HCT116 (cell line): ENCODE measurements at regions not wholly inside any gene's neighbourhood (a gene's known extent, or its start where the extent isn't known, plus 50 kb on each side); places are given as distances from the start of the nearest gene placed in this dataset.

Source experiments
- CBX3 ChIP-seq: IDR thresholded peaks from 2 replicates; pipeline ENCODE4 v1.6.1; 2012; ENCODE audit warnings: low read depth
- EZH2 ChIP-seq: fragments of 200-600 bp; sonication (generic); IDR thresholded peaks from 2 replicates; pipeline ENCODE4 v1.6.1; 2017; ENCODE audit warnings: antibody characterized with exemption, mixed run types
- JUND ChIP-seq: IDR thresholded peaks from 2 replicates; pipeline ENCODE4 v1.6.1; 2012
- POLR2A ChIP-seq: IDR thresholded peaks from 2 replicates; pipeline ENCODE4 v1.7.0; 2011; ENCODE audit warnings: borderline replicate concordance; ENCODE audit not compliant: insufficient read depth, insufficient read length; ENCODE audit errors: extremely low read depth
- POLR2AphosphoS5 ChIP-seq: IDR thresholded peaks from 2 replicates; pipeline ENCODE4 v1.6.1; 2011; ENCODE audit warnings: mild to moderate bottlenecking, low read depth, low read length, moderate library complexity
- SRF ChIP-seq: IDR thresholded peaks from 2 replicates; pipeline ENCODE4 v1.6.1; 2012; ENCODE audit warnings: low read depth
- TCF7L2 ChIP-seq: IDR thresholded peaks from 2 replicates; pipeline ENCODE4 v1.7.0; 2011; ENCODE audit warnings: borderline replicate concordance, inconsistent platforms; ENCODE audit not compliant: insufficient read depth, insufficient read length; ENCODE audit errors: extremely low read depth
- TF ChIP-seq, protein P1 (sequence below), 3 experiments: fragments of 200-600 bp in 1 of 3; sonication (generic) in 1 of 3; IDR thresholded peaks in 2 of 3; conservative IDR thresholded peaks in 1 of 3; 2 replicates each; pipeline ENCODE4 v1.5.1; 2012 to 2017; ENCODE audit warnings: low read depth in 2 of 3, low read length in 2 of 3, antibody characterized with exemption in 1 of 3, borderline replicate concordance in 1 of 3, control low read depth in 1 of 3, mild to moderate bottlenecking in 1 of 3, mixed read lengths in 1 of 3, mixed run types in 1 of 3, moderate library complexity in 1 of 3; ENCODE audit not compliant: insufficient read depth in 1 of 3
- TF ChIP-seq, protein P2 (sequence below): IDR thresholded peaks from 2 replicates; pipeline ENCODE4 v1.6.1; 2012; ENCODE audit warnings: low read depth
- TF ChIP-seq, protein P3 (sequence below): IDR thresholded peaks from 2 replicates; pipeline ENCODE4 v1.6.1; 2012

DNA sequence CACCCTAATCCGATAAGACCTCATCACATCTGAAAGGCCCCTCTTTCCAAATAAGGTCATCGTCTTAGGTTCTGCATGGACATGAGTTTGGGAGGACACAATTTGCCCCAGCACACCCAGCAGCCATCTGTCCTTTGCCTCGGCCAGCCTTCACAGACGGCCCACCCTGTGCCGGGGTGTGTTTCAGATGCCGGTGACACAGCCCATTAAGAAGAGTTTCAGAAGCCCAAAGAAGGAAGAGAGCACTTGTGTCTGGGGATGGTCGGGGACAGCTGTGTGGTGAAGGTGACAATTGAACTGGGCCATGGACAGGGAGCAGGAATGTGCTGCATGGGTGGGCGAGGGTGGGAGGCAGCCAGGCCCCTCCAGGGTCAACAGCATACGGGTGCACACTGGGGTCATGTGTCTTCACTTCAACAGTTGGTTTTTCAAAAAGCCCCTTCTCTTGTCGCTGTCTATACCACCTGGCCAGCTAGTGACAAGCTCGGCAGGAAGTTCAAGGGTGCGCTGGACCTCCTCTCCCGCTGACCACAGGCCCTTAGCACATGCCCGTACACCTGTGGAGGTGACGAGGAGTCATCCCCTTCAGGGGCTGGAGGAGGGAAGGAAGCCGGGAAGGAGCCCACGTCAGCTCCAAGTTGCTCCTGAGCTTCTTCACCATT is 183.1 kb downstream of the C16orf95 start:
- TF ChIP-seq SRF (no peak), POLR2AphosphoS5 (no peak), EZH2 (no peak), CBX3 (no peak), POLR2A (no peak), JUND (no peak), TCF7L2 (no peak)
- TF ChIP-seq, protein P1, sequence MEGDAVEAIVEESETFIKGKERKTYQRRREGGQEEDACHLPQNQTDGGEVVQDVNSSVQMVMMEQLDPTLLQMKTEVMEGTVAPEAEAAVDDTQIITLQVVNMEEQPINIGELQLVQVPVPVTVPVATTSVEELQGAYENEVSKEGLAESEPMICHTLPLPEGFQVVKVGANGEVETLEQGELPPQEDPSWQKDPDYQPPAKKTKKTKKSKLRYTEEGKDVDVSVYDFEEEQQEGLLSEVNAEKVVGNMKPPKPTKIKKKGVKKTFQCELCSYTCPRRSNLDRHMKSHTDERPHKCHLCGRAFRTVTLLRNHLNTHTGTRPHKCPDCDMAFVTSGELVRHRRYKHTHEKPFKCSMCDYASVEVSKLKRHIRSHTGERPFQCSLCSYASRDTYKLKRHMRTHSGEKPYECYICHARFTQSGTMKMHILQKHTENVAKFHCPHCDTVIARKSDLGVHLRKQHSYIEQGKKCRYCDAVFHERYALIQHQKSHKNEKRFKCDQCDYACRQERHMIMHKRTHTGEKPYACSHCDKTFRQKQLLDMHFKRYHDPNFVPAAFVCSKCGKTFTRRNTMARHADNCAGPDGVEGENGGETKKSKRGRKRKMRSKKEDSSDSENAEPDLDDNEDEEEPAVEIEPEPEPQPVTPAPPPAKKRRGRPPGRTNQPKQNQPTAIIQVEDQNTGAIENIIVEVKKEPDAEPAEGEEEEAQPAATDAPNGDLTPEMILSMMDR (IDR thresholded peaks at IDR 0.05 in 2 of 3, conservative IDR thresholded peaks at IDR 0.05 in 1 of 3; ENCODE audit: borderline replicate concordance in 1 of 3, insufficient read depth in 1 of 3, low read depth in 2 of 3, low read length in 2 of 3) = no peak
- TF ChIP-seq, protein P2, sequence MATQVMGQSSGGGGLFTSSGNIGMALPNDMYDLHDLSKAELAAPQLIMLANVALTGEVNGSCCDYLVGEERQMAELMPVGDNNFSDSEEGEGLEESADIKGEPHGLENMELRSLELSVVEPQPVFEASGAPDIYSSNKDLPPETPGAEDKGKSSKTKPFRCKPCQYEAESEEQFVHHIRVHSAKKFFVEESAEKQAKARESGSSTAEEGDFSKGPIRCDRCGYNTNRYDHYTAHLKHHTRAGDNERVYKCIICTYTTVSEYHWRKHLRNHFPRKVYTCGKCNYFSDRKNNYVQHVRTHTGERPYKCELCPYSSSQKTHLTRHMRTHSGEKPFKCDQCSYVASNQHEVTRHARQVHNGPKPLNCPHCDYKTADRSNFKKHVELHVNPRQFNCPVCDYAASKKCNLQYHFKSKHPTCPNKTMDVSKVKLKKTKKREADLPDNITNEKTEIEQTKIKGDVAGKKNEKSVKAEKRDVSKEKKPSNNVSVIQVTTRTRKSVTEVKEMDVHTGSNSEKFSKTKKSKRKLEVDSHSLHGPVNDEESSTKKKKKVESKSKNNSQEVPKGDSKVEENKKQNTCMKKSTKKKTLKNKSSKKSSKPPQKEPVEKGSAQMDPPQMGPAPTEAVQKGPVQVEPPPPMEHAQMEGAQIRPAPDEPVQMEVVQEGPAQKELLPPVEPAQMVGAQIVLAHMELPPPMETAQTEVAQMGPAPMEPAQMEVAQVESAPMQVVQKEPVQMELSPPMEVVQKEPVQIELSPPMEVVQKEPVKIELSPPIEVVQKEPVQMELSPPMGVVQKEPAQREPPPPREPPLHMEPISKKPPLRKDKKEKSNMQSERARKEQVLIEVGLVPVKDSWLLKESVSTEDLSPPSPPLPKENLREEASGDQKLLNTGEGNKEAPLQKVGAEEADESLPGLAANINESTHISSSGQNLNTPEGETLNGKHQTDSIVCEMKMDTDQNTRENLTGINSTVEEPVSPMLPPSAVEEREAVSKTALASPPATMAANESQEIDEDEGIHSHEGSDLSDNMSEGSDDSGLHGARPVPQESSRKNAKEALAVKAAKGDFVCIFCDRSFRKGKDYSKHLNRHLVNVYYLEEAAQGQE = no peak
- TF ChIP-seq, protein P3, sequence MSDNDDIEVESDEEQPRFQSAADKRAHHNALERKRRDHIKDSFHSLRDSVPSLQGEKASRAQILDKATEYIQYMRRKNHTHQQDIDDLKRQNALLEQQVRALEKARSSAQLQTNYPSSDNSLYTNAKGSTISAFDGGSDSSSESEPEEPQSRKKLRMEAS = no peak
